ENCODE measurements at regions not wholly inside any gene's neighbourhood (a gene's known extent, or its start where the extent isn't known, plus 50 kb on each side); places are given as distances from the start of the nearest gene placed in this dataset.

- Histone ChIP-seq H3K9ac (replicated peaks; ENCODE audit: extremely low read depth, insufficient read depth, low read length) (no peak overlapping the region), H3K27ac (ENCODE audit: insufficient read depth, low read depth, low read length) (no peak overlapping the region), H2AFZ (ENCODE audit: low read depth, low read length) (no peak overlapping the region), H3K27me3 (ENCODE audit: control insufficient read depth in 2 of 2, insufficient read depth in 2 of 2, low read length in 2 of 2) (no peaks in the 10 kb centered on the region), H3K4me1 (ENCODE audit: control insufficient read depth, extremely low read depth, insufficient read depth, low read length) (peaks cover 9% of the 10 kb centered on the region), H3K9me3 (replicated peaks; ENCODE audit: control insufficient read depth, insufficient read depth, low read length) (no peaks in the 10 kb centered on the region), H3K36me3 (ENCODE audit: control insufficient read depth in 2 of 2, extremely low read depth in 1 of 2, insufficient read depth in 2 of 2, low read length in 2 of 2) (no peaks in the 10 kb centered on the region), H3K79me2 (ENCODE audit: control insufficient read depth, insufficient read depth, low read length) (no peaks in the 10 kb centered on the region), H3K4me3 (replicated peaks in 1 of 3; ENCODE audit: insufficient read depth in 1 of 3, low read depth in 1 of 3, low read length in 3 of 3) (no peak overlapping the region), H4K20me1 (replicated peaks; ENCODE audit: control insufficient read depth, extremely low read depth, insufficient read depth, low read length) (no peaks in the 10 kb centered on the region), H3K4me2 (ENCODE audit: insufficient read depth, low read length) (no peak overlapping the region), H3K9me1 (replicated peaks; ENCODE audit: control insufficient read depth, extremely low read depth, insufficient read depth, low read length) (no peaks in the 10 kb centered on the region)
- intact Hi-C loops (cut with micrococcal nuclease) (no loop called here), dilution Hi-C loops (cut with MboI; ENCODE audit: extremely low pct_ligation_motif_present, low sequenced_read_pairs) (no loop called here)
- CTCF ChIA-PET: interaction anchor here (1.5 kb wide), 1 partner anchor 43 kb away, joined by 4 read pairs; no protein-coding TSS in a partner anchor
- FAIRE-seq: no peak
- POLR2A ChIA-PET: no interaction called here
- no peak for TF ChIP-seq GATA2 (IDR thresholded peaks at IDR 0.05; ENCODE audit: insufficient read depth, insufficient read length, low read depth, low read length)
- TF ChIP-seq EZH2 (IDR thresholded peaks at IDR 0.05; ENCODE audit: borderline replicate concordance, low read depth, low read length, severe bottlenecking): no peak
- no peak for TF ChIP-seq MAX (IDR thresholded peaks at IDR 0.05; ENCODE audit: insufficient read depth, insufficient read length)
- no peak for TF ChIP-seq FOS (IDR thresholded peaks at IDR 0.05; ENCODE audit: borderline replicate concordance, insufficient read depth, low read length)
- no peak for TF ChIP-seq POLR2A (IDR thresholded peaks at IDR 0.05; ENCODE audit: low read depth, low read length)
- TF ChIP-seq CTCF (IDR thresholded peaks at IDR 0.05; ENCODE audit: extremely low read depth in 1 of 2, insufficient read depth in 1 of 2, low read depth in 1 of 2, low read length in 2 of 2): no peak
- TF ChIP-seq MYC (IDR thresholded peaks at IDR 0.05; ENCODE audit: low read depth, low read length): no peak
- no peak for TF ChIP-seq POLR2AphosphoS5 (IDR thresholded peaks at IDR 0.05; ENCODE audit: insufficient read depth, low read depth, low read length)
- no peak for TF ChIP-seq JUN (IDR thresholded peaks at IDR 0.05; ENCODE audit: borderline replicate concordance, insufficient read depth, insufficient read length, low read depth)
- DNase-seq (ENCODE audit: low read depth, low spot score): no peak
- no TSS peak for BruUV-seq (replicated peaks)
Measured at GRCh38 chr11:128215238-128215882, 372.0 kb downstream of the ETS1 start.

All from endothelial cell of umbilical vein (primary cell).